ENCODE measurements at regions not wholly inside any gene's neighbourhood (a gene's known extent, or its start where the extent isn't known, plus 50 kb on each side); places are given as distances from the start of the nearest gene placed in this dataset.

GRCh38 chr12:126998031-126998430, 1268.9 kb upstream of the TMEM132C start:
- Histone ChIP-seq H3K27me3 (ENCODE audit: control insufficient read depth in 2 of 2, insufficient read depth in 1 of 2, low read length in 1 of 2) (no peaks in the 10 kb centered on the region), H3K9me3 (ENCODE audit: control insufficient read depth in 2 of 2, insufficient read depth in 1 of 2, low read length in 1 of 2) (no peaks in the 10 kb centered on the region), H3K36me3 (ENCODE audit: control insufficient read depth in 2 of 2, insufficient read depth in 2 of 2, low read length in 1 of 2) (no peaks in the 10 kb centered on the region), H3K27ac (ENCODE audit: low read depth in 1 of 2, low read length in 1 of 2) (no peak overlapping the region), H3K4me1 (ENCODE audit: control insufficient read depth in 2 of 2, insufficient read depth in 2 of 2, low read length in 2 of 2) (no peaks in the 10 kb centered on the region), H3K4me3 (ENCODE audit: low read length in 2 of 2) (no peak overlapping the region)
- no peak for DNase-seq (ENCODE audit: low read depth in 6 of 9, low spot score in 9 of 9)
- 98% methylated on average over 4 of the region's 4 CpGs for WGBS

DNA sequence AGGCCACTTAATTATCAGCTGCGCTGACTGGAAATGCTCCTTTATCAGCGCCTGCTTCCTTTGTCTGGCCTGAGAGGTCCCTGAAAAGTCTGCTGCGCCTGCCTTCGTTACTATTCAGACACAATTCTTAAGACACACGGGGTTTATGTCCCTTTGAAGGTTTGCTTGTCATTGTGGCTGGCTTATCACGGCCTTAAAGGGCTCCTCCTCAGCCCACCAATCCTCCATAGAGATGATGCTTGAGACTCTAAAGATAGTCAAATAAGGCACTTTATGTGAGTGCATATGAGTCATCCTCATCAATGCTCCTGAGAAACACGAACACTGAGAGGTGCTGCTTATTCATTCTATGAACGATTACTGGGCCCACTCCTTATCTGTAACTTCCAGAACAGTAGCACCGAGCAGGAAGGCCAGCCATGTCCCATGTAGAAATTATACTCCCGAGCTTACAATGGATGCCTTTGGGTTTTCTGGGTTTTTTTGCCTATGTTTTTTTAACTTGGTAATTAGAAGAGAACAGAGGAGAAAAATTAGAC, 1268.2 kb upstream of the TMEM132C start:
- no peaks in the 10 kb centered on the region for H3K36me3 ChIP-seq (ENCODE audit: control insufficient read depth in 2 of 2, insufficient read depth in 2 of 2, low read length in 1 of 2)
- DNase-seq (ENCODE audit: low read depth in 6 of 9, low spot score in 9 of 9): no peak
- H3K4me3 ChIP-seq (ENCODE audit: low read length in 2 of 2): no peak overlapping the region
- no peaks in the 10 kb centered on the region for H3K27me3 ChIP-seq (ENCODE audit: control insufficient read depth in 2 of 2, insufficient read depth in 1 of 2, low read length in 1 of 2)
- no peak overlapping the region for H3K27ac ChIP-seq (ENCODE audit: low read depth in 1 of 2, low read length in 1 of 2)
- H3K4me1 ChIP-seq (ENCODE audit: control insufficient read depth in 2 of 2, insufficient read depth in 2 of 2, low read length in 2 of 2): no peaks in the 10 kb centered on the region
- H3K9me3 ChIP-seq (ENCODE audit: control insufficient read depth in 2 of 2, insufficient read depth in 1 of 2, low read length in 1 of 2): no peaks in the 10 kb centered on the region
- 60% methylated on average over 10 of the region's 10 CpGs for WGBS

DNA sequence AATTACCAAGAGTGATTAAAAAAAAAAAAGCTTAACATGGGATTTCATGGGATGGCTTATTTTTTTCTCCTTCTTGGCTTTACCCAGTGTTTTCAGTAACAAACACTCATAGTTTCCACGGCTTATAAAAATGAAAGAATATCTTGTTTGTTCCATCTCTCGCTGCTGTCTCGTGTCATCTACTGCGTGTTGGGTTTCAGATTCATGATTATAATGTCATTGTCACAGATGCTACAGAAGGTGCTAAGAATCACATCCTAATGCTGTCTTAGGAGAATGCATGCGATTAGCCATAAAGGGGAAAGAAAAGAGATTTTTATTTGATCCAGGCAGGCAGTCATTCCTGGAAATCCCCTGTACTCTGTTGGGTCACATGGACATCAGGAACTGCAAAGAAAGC, 1267.6 kb upstream of the TMEM132C start:
- no peak for DNase-seq (ENCODE audit: low read depth in 6 of 9, low spot score in 9 of 9)
- no peaks in the 10 kb centered on the region for H3K27me3 ChIP-seq (ENCODE audit: control insufficient read depth in 2 of 2, insufficient read depth in 1 of 2, low read length in 1 of 2)
- no peaks in the 10 kb centered on the region for H3K36me3 ChIP-seq (ENCODE audit: control insufficient read depth in 2 of 2, insufficient read depth in 2 of 2, low read length in 1 of 2)
- WGBS: 94% methylated on average over 5 of the region's 5 CpGs
- H3K9me3 ChIP-seq (ENCODE audit: control insufficient read depth in 2 of 2, insufficient read depth in 1 of 2, low read length in 1 of 2): no peaks in the 10 kb centered on the region
- no peaks in the 10 kb centered on the region for H3K4me1 ChIP-seq (ENCODE audit: control insufficient read depth in 2 of 2, insufficient read depth in 2 of 2, low read length in 2 of 2)
- H3K27ac ChIP-seq (ENCODE audit: low read depth in 1 of 2, low read length in 1 of 2): no peak overlapping the region
- no peak overlapping the region for H3K4me3 ChIP-seq (ENCODE audit: low read length in 2 of 2)

- no peak for DNase-seq (ENCODE audit: low read depth in 6 of 9, low spot score in 9 of 9)
- no peaks in the 10 kb centered on the region for H3K9me3 ChIP-seq (ENCODE audit: control insufficient read depth in 2 of 2, insufficient read depth in 1 of 2, low read length in 1 of 2)
- H3K4me1 ChIP-seq (ENCODE audit: control insufficient read depth in 2 of 2, insufficient read depth in 2 of 2, low read length in 2 of 2): no peaks in the 10 kb centered on the region
- no peaks in the 10 kb centered on the region for H3K36me3 ChIP-seq (ENCODE audit: control insufficient read depth in 2 of 2, insufficient read depth in 2 of 2, low read length in 1 of 2)
- no peaks in the 10 kb centered on the region for H3K27me3 ChIP-seq (ENCODE audit: control insufficient read depth in 2 of 2, insufficient read depth in 1 of 2, low read length in 1 of 2)
- no peak overlapping the region for H3K4me3 ChIP-seq (ENCODE audit: low read length in 2 of 2)
- H3K27ac ChIP-seq (ENCODE audit: low read depth in 1 of 2, low read length in 1 of 2): no peak overlapping the region
- WGBS: 79% methylated on average over 3 of the region's 3 CpGs
Measured at GRCh38 chr12:127005406-127005805, 1261.6 kb upstream of the TMEM132C start.

- Histone ChIP-seq H3K36me3 (ENCODE audit: control insufficient read depth in 2 of 2, insufficient read depth in 2 of 2, low read length in 1 of 2) (no peaks in the 10 kb centered on the region), H3K4me1 (ENCODE audit: control insufficient read depth in 2 of 2, insufficient read depth in 2 of 2, low read length in 2 of 2) (no peaks in the 10 kb centered on the region), H3K4me3 (ENCODE audit: low read length in 2 of 2) (no peak overlapping the region), H3K27ac (ENCODE audit: low read depth in 1 of 2, low read length in 1 of 2) (no peak overlapping the region), H3K9me3 (ENCODE audit: control insufficient read depth in 2 of 2, insufficient read depth in 1 of 2, low read length in 1 of 2) (no peaks in the 10 kb centered on the region), H3K27me3 (ENCODE audit: control insufficient read depth in 2 of 2, insufficient read depth in 1 of 2, low read length in 1 of 2) (no peaks in the 10 kb centered on the region)
- WGBS: 83% methylated on average over 9 of the region's 9 CpGs
- no peak for DNase-seq (ENCODE audit: low read depth in 6 of 9, low spot score in 9 of 9)
Measured at GRCh38 chr12:127006972-127007371, 1260.0 kb upstream of the TMEM132C start.

DNA sequence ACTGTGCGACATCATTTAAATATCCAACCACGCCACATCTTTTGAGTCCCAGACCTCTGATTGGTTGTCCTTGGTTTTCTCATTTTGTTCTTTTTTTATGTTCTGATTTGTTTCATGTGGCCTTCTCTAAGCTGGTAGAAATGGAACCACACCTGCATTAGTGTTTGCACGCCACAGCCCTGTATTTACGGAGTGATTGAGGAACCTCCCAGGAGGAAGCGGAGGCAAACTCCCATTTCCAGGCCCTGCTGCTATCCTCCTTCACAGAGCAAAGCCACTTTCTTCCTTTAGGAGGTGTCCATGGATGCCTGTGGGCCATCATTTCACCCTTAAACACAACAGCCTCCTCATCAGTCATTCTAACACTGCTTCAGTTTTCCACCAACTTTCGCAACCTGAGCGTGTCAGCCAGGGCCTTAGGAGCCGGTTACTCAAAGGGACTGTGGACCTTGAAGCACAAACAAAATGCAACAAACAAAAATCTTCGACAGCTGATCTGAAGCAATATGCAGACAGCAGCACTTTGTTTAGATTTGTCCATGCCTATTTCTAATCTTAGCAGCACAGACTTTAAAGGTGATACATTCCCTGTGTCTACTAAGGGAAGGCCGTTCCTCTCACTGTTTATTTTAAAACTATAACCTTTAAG, 1258.1 kb upstream of the TMEM132C start:
- H3K27ac ChIP-seq (ENCODE audit: low read depth in 1 of 2, low read length in 1 of 2): no peak overlapping the region
- no peaks in the 10 kb centered on the region for H3K4me1 ChIP-seq (ENCODE audit: control insufficient read depth in 2 of 2, insufficient read depth in 2 of 2, low read length in 2 of 2)
- WGBS: 92% methylated on average over 10 of the region's 10 CpGs
- H3K36me3 ChIP-seq (ENCODE audit: control insufficient read depth in 2 of 2, insufficient read depth in 2 of 2, low read length in 1 of 2): no peaks in the 10 kb centered on the region
- no peaks in the 10 kb centered on the region for H3K9me3 ChIP-seq (ENCODE audit: control insufficient read depth in 2 of 2, insufficient read depth in 1 of 2, low read length in 1 of 2)
- H3K4me3 ChIP-seq (ENCODE audit: low read length in 2 of 2): no peak overlapping the region
- H3K27me3 ChIP-seq (ENCODE audit: control insufficient read depth in 2 of 2, insufficient read depth in 1 of 2, low read length in 1 of 2): no peaks in the 10 kb centered on the region
- no peak for DNase-seq (ENCODE audit: low read depth in 6 of 9, low spot score in 9 of 9)

- Histone ChIP-seq H3K4me1 (ENCODE audit: control insufficient read depth in 2 of 2, insufficient read depth in 2 of 2, low read length in 2 of 2) (no peaks in the 10 kb centered on the region), H3K27me3 (ENCODE audit: control insufficient read depth in 2 of 2, insufficient read depth in 1 of 2, low read length in 1 of 2) (no peaks in the 10 kb centered on the region), H3K36me3 (ENCODE audit: control insufficient read depth in 2 of 2, insufficient read depth in 2 of 2, low read length in 1 of 2) (no peaks in the 10 kb centered on the region), H3K27ac (ENCODE audit: low read depth in 1 of 2, low read length in 1 of 2) (no peak overlapping the region), H3K4me3 (ENCODE audit: low read length in 2 of 2) (no peak overlapping the region), H3K9me3 (ENCODE audit: control insufficient read depth in 2 of 2, insufficient read depth in 1 of 2, low read length in 1 of 2) (no peaks in the 10 kb centered on the region)
- DNase-seq (ENCODE audit: low read depth in 6 of 9, low spot score in 9 of 9): no peak
- 98% methylated on average over 3 of the region's 3 CpGs for WGBS
Measured at GRCh38 chr12:127012109-127012508, 1254.9 kb upstream of the TMEM132C start.

DNA sequence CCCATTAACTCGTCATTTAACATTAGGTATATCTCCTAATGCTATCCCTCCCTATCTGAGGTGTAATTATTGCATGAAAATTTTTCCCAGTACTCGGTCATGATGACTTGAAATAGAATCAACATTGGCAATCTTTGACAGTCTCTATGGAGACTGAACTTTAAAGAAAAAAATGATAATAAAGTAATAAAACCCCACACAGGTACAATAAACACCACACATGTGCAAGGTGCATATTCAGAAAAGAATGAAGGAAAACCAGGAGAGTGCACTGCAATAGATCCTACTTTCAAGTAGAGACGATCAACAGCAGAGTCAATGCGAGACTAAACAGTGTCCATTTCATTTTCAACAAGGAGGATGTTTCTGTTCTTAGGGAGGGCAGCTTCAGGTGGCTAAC, 1253.8 kb upstream of the TMEM132C start:
- 93% methylated on average over 4 of the region's 4 CpGs for WGBS
- no peak for DNase-seq (ENCODE audit: low read depth in 6 of 9, low spot score in 9 of 9)
- H3K36me3 ChIP-seq (ENCODE audit: control insufficient read depth in 2 of 2, insufficient read depth in 2 of 2, low read length in 1 of 2): no peaks in the 10 kb centered on the region
- H3K4me1 ChIP-seq (ENCODE audit: control insufficient read depth in 2 of 2, insufficient read depth in 2 of 2, low read length in 2 of 2): no peaks in the 10 kb centered on the region
- no peak overlapping the region for H3K27ac ChIP-seq (ENCODE audit: low read depth in 1 of 2, low read length in 1 of 2)
- no peak overlapping the region for H3K4me3 ChIP-seq (ENCODE audit: low read length in 2 of 2)
- no peaks in the 10 kb centered on the region for H3K9me3 ChIP-seq (ENCODE audit: control insufficient read depth in 2 of 2, insufficient read depth in 1 of 2, low read length in 1 of 2)
- no peaks in the 10 kb centered on the region for H3K27me3 ChIP-seq (ENCODE audit: control insufficient read depth in 2 of 2, insufficient read depth in 1 of 2, low read length in 1 of 2)

DNA sequence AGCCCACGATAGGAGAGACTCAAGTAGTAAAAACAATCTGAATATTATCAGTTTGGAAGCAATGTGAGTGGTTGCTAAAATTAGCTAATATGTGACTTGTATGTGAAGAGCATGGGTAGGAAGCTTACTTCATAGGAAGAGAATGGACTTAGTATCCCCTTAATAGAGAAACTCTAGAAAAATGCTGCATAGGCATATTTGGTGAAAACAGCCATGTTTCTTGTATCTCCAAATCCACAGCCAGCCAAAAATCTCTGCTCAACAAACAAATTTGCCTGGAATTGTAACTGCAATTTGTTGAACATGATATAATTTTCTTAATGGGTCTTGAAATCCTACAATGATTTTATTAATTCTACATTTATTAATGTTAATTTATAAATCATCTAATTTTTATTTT, 1252.9 kb upstream of the TMEM132C start:
- no peaks in the 10 kb centered on the region for H3K9me3 ChIP-seq (ENCODE audit: control insufficient read depth in 2 of 2, insufficient read depth in 1 of 2, low read length in 1 of 2)
- no peak for DNase-seq (ENCODE audit: low read depth in 6 of 9, low spot score in 9 of 9)
- H3K27ac ChIP-seq (ENCODE audit: low read depth in 1 of 2, low read length in 1 of 2): no peak overlapping the region
- no peaks in the 10 kb centered on the region for H3K36me3 ChIP-seq (ENCODE audit: control insufficient read depth in 2 of 2, insufficient read depth in 2 of 2, low read length in 1 of 2)
- H3K4me1 ChIP-seq (ENCODE audit: control insufficient read depth in 2 of 2, insufficient read depth in 2 of 2, low read length in 2 of 2): no peaks in the 10 kb centered on the region
- WGBS: 98% methylated on average over 1 of the region's 1 CpG
- no peak overlapping the region for H3K4me3 ChIP-seq (ENCODE audit: low read length in 2 of 2)
- H3K27me3 ChIP-seq (ENCODE audit: control insufficient read depth in 2 of 2, insufficient read depth in 1 of 2, low read length in 1 of 2): no peaks in the 10 kb centered on the region
